GM18868 (cell line): ENCODE measurements at regions not wholly inside any gene's neighbourhood (a gene's known extent, or its start where the extent isn't known, plus 50 kb on each side); places are given as distances from the start of the nearest gene placed in this dataset.
A peak's percentile ranks its signal among the peaks of the same experiment; 100 is the strongest.

ENCODE experiments used
- ATAC-seq: cut with Tn5 transposase; IDR thresholded peaks from one replicate; pipeline ENCODE4 v1.9.1; 2021; ENCODE audit warnings: mild to moderate bottlenecking, moderate library complexity; ENCODE audit not compliant: unreplicated experiment

GRCh38 chr2:215695861-215696260 is 260.0 kb upstream of the FN1 start:
- ATAC-seq = no peak

DNA sequence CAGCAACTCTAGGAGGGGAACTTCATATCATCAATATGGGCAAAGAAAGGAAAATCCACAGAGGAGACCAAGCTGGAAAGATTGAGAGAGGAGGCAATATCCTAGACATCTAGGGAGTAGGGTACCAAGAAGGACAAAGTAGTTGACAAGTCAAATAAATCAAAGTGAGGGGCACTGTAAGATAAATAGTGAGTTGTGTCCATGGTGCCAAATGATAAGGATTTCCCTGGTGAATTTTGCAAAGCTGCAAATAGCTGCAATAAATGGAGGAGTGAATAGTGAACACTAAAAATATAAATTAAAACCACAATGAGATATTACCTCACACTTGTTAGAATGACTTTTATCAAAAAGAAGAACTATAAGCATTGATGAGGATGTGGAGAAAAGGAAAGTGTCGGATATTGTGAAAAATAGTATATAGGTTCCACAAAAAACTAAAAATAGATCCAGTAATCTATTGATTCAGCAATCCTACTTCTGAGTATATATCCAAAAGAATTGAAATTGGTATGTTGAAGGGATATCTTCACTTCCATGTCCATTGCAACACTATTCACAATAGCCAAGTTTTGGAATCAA is 258.2 kb upstream of the FN1 start:
- no peak for ATAC-seq

- no peak for ATAC-seq
Measured at GRCh38 chr2:215693193-215693998, 257.5 kb upstream of the FN1 start.

DNA sequence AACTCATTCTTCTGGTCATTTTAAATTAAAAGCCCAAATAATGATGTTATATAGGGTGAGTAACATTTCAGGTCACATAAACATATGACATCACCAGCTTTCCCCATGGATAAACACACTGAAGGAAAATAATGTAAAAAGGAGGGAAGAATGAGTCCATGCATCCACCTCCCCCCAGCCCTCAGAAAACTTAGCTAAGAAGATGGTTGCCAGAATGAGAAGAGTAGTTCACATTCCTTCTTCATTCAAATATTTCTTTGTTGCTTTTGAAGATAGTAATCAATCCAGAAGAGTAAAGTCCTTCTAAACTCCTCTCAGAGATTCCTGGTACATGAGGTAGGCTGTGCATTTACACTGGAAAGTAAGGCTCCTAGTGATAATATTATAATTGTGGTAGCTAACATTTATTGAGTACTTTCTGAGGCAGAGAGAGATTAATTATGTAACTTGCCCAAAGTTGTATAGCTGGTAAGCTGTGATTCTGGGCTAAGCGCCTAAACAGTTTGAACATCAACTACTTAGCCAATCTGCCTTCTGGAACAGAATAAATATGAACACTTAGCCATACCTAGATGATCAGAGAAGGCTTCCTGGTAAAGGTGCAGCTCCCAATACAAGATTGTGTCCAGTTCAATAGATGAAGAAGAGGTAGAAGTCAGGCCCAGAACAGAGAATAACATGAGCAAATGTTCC is 256.7 kb upstream of the FN1 start:
- ATAC-seq = no peak

GRCh38 chr2:215691346-215691745 is 255.5 kb upstream of the FN1 start:
- no peak for ATAC-seq

DNA sequence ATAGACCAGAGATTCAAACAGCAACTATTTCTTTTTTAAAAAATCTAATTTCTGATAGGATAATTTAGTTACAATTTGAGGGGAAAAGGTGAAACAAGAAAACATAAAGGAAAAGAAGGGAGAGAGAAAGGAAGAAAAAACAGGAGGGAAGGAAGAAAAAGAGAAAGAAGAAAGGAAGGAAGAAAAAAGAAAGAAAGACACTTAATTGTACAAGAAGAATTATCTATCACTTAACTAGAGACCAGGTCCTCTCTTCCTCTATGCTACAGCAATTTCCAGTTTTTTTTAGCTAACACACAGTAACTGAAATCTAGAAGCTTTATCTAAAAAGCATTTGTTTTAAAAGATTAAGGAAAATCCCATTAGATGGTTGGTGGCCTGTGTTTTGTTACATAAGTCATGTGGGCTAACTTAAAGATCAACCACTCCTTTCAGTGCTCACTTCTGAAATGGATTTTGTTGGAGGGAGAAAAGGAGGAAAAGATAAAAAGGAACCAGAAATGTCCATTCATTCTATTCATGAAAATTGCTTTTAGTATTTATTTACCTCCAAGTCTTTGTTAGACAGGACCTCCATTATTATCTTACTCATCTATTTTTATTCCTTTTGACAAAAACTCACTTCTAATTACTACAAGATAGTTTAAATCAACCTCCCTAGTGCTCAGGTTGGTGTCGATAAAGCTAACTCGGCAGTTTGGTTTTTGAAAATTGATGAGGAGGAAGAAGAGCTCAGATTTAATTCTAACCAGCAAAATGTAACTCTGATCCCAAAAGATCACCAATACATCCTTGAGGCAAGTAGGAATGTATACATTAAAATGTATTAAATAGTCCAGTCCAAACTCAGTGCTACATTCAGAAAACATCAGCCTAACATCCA is 251.5 kb upstream of the FN1 start:
- ATAC-seq = no peak

GRCh38 chr2:215685238-215685990 is 249.5 kb upstream of the FN1 start:
- no peak for ATAC-seq

- no peak for ATAC-seq
Measured at GRCh38 chr2:215684448-215685237, 248.8 kb upstream of the FN1 start.

DNA sequence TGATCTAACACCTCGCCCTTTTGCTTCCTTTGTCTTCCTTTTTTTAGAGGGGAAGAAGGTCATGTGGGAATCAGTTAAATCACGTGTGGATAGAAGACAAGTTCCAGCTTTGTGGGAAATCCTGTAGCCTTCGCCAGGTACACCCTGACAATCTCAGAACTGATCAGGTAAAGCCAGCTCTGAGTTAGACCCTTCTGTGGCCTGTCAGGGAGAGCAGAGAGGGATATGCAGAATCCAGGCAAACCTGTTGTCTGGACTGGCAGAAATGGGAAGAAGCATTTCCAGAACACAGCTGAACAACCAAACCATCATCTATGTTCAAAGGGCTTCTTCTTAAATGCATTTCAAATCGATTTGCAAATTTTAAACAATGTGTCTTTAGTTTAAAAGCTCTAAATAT is 247.4 kb upstream of the FN1 start:
- no peak for ATAC-seq

DNA sequence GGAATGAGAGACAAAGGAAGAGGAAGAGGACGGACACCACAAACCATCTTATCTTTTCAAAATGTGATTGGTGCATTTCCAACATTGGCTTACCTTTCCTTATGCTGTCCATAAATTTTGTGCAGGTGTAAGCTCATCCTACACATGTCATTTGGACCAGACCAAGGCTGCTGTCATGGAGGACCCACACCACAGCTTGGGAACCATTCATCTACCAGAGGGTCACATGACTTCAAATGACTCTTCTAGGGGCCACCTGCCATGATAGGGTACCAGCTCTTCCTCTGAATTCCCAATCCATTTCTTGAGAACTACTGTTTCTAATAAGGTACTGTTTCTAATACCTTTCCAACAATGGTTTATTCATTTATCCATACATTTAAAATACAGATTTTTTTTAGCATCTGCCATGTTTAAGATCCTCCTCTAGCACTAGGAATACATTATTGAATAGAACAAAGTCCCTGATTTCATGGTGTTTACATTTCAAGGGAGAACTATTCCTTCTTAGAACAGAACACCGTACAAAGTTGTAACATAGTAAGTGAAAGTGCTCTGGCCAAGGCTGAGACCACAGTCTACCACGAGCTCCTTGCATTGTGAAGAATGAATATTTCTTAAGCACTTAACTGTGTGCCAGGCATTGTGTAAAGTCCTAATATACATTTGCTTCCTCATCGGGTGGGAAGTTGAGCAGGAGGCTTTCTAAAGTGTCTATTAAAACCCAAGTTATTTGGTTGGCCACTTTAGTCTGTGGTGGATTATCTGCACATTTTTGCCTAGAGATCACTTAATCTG is 246.1 kb upstream of the FN1 start:
- ATAC-seq = no peak

DNA sequence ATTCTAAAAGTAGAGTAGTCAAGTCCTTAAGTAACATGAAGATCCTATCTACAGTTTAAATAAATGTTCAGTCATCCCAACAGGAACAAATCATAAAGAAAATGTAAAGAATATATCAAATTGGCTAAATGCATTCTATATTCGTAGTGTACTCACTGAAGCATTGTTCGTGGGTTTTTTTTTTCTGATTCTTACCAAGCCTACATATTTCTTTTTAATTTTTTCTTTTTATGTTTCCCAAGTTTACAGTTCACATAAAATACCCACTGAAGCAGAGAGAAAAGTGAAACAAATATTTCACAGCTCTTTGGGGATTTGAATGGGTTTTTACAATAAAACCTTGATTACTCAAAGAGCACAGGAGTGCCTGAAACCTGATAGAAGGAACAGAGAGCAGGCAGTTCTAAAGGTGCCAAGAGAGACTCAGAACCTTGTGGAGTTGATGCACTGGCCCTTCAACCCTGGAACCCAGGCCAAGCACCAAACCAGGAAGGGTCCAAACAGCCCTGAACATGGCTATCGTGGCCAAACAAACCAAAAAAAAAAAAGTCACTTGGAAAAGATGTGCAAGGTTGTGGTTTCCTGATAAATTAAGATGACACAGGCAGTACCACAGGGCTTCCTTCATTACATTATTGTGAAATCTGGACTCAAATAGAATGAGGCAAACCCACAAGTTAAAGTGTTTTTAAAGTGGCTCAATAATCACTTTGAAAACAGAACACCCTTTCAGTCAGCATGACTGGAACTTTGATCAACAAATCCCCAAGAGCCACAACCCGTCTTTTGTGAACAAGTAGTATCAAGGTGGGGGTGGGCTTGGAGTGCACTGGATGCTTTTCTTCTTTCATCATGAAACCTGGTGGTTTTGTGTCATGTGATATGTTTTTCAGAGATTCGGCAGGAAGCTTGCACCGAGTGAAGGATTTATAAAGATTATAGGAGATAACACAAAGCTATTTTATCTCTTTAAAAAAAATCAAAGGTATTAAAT is 245.0 kb upstream of the FN1 start:
- ATAC-seq = peak; percentile 68

DNA sequence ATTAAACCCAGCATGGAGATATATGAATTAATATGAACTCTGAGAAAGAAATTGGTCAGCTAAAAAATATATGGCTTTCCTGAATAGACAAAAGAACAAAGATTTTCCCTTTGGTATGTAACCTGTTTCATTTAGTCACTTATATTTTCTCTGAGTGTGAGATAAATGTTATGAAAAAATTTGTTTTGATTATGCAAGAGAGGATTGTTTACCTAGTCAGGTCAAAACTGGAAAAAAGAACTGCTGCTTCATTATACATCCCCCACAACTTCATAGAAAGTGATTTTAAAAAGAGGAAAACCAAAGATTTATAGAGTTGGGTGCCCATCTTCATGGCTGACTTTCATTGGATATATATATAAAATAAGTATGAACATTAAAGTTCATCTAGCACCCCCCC is 242.2 kb upstream of the FN1 start:
- no peak for ATAC-seq

GRCh38 chr2:215677481-215677880 is 241.6 kb upstream of the FN1 start:
- ATAC-seq = no peak

GRCh38 chr2:215672406-215672805 is 236.5 kb upstream of the FN1 start:
- ATAC-seq = no peak

GRCh38 chr2:215671691-215672090 is 235.8 kb upstream of the FN1 start:
- ATAC-seq = no peak

DNA sequence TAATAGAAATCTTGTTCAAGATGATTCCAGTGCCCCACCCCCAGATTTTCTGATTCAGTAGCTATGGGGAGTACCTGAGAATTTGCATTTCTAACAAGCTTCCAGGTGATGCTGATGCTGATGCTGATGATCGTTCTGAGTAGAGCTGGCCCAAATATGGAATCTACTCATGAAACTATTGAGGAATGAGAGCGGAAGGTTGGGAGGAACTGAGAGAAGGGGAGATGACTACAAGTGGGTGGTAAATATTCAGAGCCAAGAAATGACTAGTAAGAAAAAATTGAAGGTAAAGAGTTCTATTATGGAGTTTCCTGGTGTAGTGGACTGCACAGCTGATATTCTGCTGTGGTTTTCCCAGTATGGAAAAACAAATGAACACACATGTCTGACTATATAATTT is 235.4 kb upstream of the FN1 start:
- ATAC-seq = no peak

- no peak for ATAC-seq
Measured at GRCh38 chr2:215670396-215670795, 234.5 kb upstream of the FN1 start.

DNA sequence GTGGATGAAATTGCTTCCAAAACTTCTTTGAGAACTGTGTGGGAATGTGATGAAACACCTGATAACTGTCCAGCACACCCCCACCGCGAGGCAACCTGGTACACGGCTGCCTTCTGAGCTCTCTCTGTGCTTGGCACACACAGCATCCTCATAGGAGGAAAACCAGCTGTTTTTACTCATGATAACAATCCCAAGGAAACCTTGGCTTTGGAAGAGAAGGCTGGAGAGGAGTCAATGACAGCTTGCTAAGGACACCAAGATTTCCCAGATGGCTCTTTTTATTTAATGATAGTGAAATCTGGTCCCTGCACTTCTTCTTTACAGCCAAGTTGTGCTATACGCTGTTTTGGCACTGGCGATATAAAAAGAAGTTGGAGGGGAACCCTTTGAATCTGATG is 232.5 kb upstream of the FN1 start:
- no peak for ATAC-seq
